GM18511 (cell line): ENCODE measurements at regions not wholly inside any gene's neighbourhood (a gene's known extent, or its start where the extent isn't known, plus 50 kb on each side); places are given as distances from the start of the nearest gene placed in this dataset.
"Not testable (repeated sequence)": the region's sequence is repeated elsewhere in the genome, so short reads cannot be mapped to it uniquely, and the experiment has no call there.

Source experiments
- ATAC-seq: cut with Tn5 transposase; IDR thresholded peaks from one replicate; pipeline ENCODE4 v1.9.1; 2021; ENCODE audit warnings: mild to moderate bottlenecking, moderate library complexity; ENCODE audit not compliant: unreplicated experiment

DNA sequence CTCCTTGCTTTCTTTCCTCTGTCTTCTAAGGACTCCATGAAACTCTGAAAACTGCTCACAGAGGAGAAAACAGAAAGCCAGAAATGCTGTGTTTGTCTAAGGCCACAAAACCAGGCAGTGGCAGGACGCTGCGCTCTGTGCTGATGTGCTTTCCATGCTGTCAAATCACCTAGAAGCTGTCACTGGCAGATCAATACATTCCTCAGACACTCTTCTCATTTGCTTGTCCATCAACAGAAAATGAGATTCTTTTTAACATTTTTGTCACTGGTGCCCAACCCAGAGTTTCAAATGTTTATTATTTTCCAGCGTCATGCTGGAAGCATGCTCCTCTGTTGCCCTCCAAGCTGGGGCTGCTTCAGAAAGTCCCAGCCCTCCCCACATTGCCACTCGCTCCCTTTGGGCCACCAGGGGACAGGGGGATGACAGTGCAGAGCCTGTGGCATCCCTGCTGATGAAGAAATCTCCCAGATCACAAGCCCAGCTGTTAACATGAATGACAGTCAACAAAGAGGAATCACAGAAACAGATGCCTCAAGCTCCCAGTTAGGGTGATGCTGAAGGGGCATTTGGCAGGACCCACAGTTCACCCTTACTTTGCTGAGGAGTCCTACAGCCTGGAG, 117.5 kb upstream of the MEIS1 start:
- ATAC-seq, result no peak

- no peak for ATAC-seq
Observed at GRCh38 chr2:66306483-66306882, 128.4 kb upstream of the MEIS1 start.

DNA sequence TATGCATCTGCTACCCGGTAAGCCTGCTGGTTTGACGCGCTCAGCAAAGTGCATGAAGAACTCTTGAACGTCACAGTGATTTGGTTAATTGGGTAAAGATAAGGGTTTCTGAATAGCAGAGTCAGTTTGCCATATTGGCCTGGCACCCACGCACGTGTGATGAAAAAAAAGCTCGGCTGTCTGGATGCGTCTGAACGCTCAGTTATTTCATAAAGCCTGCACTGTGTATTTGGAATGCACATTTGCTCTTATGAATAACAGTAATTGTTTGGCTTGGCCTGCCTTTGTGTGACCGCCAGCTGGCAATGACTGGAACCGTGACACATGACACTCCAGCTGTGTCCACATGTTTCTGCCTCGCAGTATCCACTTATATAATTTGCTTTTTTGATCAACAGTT, 129.2 kb upstream of the MEIS1 start:
- ATAC-seq, result no peak

DNA sequence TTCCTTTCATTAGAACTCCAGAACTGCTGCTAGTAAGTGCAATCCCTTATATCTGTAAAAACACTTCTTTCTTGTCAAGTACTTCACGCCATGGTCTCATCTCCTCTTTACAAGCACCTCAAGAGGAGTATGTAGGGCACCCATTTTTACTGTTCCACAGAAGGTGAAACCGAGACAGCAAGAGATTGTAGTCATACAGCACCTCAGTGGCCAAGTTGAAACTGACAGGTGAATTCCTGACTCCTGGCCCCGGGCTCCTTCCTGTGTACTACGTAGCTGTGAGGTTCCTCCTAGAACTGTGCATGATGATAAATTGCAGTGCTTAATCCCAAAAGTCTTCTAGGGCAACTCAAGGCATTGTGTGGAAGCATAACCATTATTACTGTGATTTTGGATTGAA, 131.5 kb upstream of the MEIS1 start:
- peak; percentile 68 for ATAC-seq

DNA sequence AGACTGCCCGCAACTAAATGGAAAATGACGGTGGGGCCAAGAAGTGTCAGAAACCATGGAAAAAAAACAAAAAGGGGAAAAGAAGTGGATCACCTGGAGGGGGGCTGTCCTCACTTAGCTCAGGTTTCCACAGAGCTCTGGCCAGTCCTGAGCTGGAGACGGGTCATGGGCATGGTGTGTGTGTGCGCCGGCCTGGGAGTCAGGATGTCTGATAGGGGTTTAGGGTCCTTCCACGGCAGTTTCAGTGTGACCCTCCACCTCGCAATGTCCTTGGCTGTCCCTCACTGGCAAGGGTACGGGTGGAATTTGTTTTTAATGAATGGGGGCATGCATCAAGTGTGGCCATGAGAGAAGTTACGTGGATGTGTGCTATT, 133.2 kb upstream of the MEIS1 start:
- ATAC-seq, result no peak

DNA sequence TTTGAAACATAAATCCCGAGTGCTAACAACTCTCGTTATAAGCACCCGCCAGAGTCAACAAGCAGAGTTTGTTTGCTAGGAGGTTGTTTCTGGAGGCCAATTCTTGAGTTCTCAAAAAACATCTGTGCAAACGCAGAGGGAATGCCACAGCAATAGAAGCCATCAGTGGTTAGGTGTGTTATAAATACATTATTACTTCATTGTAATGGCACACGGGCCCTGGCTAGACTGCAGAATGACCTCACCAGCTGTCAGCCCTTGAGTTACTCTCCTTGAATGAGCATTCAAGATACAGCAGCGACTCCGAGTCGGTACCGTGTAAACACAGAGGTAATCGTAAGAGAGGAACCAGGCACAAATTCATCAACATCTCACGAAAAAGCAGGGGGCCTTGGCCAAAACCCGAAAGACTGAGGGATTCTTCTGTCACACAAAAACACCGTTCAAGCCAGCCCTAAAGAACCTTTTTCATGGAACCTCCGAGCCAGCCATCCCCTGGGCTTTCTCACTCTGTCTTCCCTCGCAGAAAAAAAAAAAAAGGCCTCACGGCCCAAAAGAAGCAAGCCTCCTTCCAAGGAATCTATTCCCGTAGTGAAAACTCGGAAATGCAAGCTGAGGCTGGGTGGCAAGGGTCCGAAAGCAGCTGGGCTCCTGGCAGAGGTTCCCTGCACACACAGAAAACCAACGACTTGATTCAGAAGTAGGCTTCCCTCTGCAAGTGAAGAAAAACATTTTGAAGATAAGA, 133.7 kb upstream of the MEIS1 start:
- ATAC-seq, result no peak

- no peak for ATAC-seq
Observed at GRCh38 chr2:66283787-66284186, 151.1 kb upstream of the MEIS1 start.

DNA sequence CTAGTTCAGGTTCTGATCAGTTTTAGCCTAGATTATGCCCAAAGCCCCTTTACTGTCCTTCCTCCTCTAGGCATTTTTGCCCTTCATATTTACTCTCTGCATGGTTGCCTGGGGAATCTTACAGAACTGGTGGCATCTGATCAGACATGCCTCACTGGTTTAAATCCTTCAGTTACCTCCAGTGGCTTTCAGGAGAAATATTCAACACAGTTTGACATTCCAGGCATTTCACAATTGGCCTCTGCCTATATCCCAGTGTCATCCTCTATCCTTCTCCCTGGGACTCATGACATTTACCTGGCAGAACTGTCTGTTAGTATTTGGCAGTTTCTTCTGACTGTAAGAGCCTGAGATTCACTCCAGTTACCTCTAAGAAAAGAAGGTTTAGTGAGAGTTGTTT, 152.9 kb upstream of the MEIS1 start:
- no peak for ATAC-seq

DNA sequence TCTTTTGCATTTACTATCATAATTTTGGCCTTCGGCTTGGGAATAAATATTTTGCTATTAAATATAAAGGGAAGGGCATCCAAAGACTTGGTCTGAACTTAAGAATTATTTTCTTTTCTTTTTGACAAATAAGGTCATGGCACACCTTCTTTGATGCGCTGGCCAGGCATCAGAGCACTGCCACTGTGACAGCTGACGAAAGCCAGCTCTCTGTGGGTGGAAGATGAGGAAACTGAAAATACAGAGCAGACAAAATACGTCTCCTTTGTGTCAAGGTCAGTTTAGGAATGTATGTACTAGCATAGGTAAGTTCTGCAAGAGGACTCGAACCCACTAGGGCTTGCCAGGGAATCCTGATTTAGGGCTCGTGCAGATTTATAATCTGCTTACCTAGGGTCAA, 155.9 kb upstream of the MEIS1 start:
- no peak for ATAC-seq

GRCh38 chr2:66275984-66276383, 158.9 kb upstream of the MEIS1 start:
- ATAC-seq, result no peak

GRCh38 chr2:66273933-66274490, 160.9 kb upstream of the MEIS1 start:
- no peak for ATAC-seq

DNA sequence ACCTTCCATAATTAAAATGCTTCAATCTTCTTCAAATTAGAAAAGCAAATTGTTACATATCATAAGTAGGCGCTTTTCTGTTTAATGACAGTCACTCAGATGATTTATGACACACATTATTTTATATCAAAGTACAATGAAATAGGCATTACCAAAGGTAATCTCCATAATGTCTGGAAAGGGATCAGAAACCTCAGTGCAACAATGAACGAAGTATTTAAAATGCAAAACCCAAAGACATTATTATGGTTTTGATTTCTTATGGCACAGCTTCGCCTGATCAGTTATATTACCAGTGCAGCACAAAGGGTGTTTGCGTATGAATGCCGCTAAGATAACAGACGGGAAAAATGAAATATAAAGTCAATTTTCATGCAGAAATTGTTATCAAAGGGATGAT, 162.2 kb upstream of the MEIS1 start:
- ATAC-seq, result no peak

GRCh38 chr2:66271777-66272176, 163.1 kb upstream of the MEIS1 start:
- no peak for ATAC-seq

GRCh38 chr2:66270247-66270646, 164.7 kb upstream of the MEIS1 start:
- ATAC-seq, result no peak

GRCh38 chr2:66269166-66269565, 165.8 kb upstream of the MEIS1 start:
- no peak for ATAC-seq

- ATAC-seq, result no peak
Observed at GRCh38 chr2:66268756-66269155, 166.2 kb upstream of the MEIS1 start.

DNA sequence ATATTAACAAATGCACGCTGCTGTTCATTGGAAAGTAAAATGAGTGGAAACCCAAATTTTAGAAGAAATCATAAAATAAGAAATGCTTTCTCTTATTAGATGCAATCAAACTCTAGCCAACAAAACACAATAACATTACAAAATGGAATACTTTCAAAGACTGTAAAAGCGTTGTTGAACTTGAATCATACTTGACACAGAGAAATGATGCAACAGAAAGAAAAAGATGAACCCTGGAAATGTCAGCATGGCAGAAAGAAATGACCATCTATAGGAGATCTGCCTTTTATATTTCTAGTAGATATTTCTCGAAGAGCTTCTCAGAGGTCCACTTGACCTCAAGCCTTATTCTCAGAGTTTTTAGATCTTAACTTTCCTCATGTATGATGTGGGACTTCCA, 170.6 kb upstream of the MEIS1 start:
- no peak for ATAC-seq

GRCh38 chr2:66255867-66256266, 179.1 kb upstream of the MEIS1 start:
- ATAC-seq, result no peak

DNA sequence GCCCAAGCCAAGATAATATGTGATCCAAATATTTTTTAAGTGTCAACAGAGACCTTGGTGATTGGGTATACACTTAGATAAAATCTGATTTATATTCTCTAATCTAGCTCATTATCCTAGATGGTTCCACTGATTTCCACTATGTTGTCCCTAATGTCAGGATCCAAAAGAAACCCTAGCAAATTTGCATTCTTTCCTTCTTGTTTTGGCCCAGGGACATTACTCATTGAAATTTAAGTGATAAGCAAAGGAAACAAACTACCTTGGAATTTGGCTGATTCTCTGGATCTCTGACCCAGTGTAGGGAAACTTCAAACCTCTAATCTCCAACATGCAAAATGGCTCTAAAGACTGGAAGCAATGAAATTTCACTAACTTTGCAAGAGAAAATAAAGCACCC, 179.8 kb upstream of the MEIS1 start:
- no peak for ATAC-seq

DNA sequence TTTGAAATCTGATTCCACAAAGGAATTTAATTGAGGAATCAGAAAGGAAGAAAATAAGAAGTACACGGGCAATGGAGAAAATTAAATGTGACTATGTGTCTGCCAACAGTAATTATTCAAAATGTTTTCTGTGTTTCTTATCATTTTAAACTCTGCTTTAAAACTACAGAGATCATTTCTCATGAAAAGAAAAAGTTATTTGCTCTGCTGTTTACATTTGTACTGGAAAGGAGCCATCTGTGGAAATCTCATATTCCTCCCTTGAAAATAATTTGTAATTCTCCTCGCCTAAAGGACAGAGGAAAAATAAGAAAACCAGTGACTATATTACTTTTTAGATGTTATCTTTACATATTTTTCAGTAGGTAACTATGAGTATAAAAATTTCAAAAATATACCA, 181.9 kb upstream of the MEIS1 start:
- no peak for ATAC-seq

GRCh38 chr2:66252109-66252508, 182.8 kb upstream of the MEIS1 start:
- ATAC-seq, result no peak

DNA sequence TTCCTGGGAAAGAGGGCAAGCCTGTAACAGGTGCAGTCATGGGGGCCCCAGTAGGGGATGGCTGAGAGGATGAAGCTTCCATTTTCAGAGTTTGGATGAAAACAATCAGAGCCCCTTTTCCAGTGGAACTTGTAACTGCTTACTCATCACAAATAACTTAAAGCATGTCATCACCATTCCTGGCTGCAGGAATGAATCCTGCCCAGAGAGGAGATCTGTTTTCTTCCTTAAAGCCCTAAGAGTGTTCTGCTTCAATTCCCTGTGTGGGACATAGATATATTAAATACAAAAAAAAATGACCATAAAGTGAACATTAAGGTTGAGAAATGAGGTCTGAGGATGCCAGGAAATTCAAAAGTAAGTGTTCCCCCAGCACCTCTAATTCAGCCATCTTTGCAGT, 183.4 kb upstream of the MEIS1 start:
- ATAC-seq, result no peak

- not testable (repeated sequence) for ATAC-seq
Observed at GRCh38 chr2:66249089-66249488, 185.8 kb upstream of the MEIS1 start.
